HepG2 (cell line): ENCODE measurements at regions not wholly inside any gene's neighbourhood (a gene's known extent, or its start where the extent isn't known, plus 50 kb on each side); places are given as distances from the start of the nearest gene placed in this dataset.
A peak's percentile ranks its signal among the peaks of the same experiment; 100 is the strongest.
"Not testable (repeated sequence)": the region's sequence is repeated elsewhere in the genome, so short reads cannot be mapped to it uniquely, and the experiment has no call there.

Experiments
- ATAC-seq: fragments of 200-7000 bp; cut with Tn5 transposase; 3 replicates; pipeline ENCODE4 v1.9.1; 2020; ENCODE audit warnings: mild to moderate bottlenecking, moderate library complexity
- BruUV-seq: library from RNA; stranded (reverse); fragments of 400-500 nt; replicated peaks from 2 replicates; lab custom pipeline; 2021; lab: Mats Ljungman, UMichigan
- CTCF ChIA-PET: fragments of 300-600 bp; formaldehyde crosslinking; extraction: SDS; loops from one replicate; lab custom pipeline; 2021; ENCODE audit warnings: low total read pairs, inconsistent platforms, low intra/inter-chr PET ratio; lab: Yijun Ruan, JAX
- POLR2A ChIA-PET: fragments of 350-600 bp; sonication (Branson Sonifier 250); formaldehyde crosslinking; loops from one replicate; lab custom pipeline; 2020; ENCODE audit warnings: antibody characterized with exemption, inconsistent platforms; lab: Yijun Ruan, JAX
- DNase-seq: peaks from one replicate; pipeline ENCODE4 v3.0.0-alpha.2; 2015; ENCODE audit warnings: low spot score
- FAIRE-seq: peaks from 3 replicates; lab custom pipeline; 2011; peaks lifted over from hg19 to GRCh38; lab: Jason Lieb, UNC
- H2AFZ ChIP-seq: one replicate; pipeline ENCODE4 v1.6.1; 2011; ENCODE audit warnings: low read length, inconsistent platforms
- H3K27ac ChIP-seq: fragments of 300-600 bp; 3 replicates; pipeline ENCODE4 v1.8.0; 2011; ENCODE audit warnings: mixed run types, mild to moderate bottlenecking, mixed read lengths, low read length, inconsistent platforms; ENCODE audit not compliant: insufficient read depth; ENCODE audit errors: extremely low read length
- H3K27me3 ChIP-seq, 2 experiments: fragments of 200-600 bp in 1 of 2; 2 replicates in 1 of 2; 3 replicates in 1 of 2; pipeline versions ENCODE4 v1.6.0 to v1.8.0; 2011; ENCODE audit warnings: low read length in 2 of 2, mild to moderate bottlenecking in 2 of 2, moderate library complexity in 2 of 2, inconsistent platforms in 1 of 2; ENCODE audit not compliant: insufficient read depth in 2 of 2, control insufficient read depth in 1 of 2
- H3K36me3 ChIP-seq, 2 experiments: fragments of 200-600 bp in 1 of 2; replicated peaks in 1 of 2; 2 replicates in 1 of 2; 3 replicates in 1 of 2; pipeline versions ENCODE4 v1.5.1 to v1.8.0; 2011; ENCODE audit warnings: low read length in 2 of 2, inconsistent platforms in 1 of 2; ENCODE audit not compliant: insufficient read depth in 2 of 2, control insufficient read depth in 1 of 2
- H3K4me1 ChIP-seq: 2 replicates; pipeline ENCODE4 v1.5.1; 2012; ENCODE audit warnings: low read length, inconsistent platforms; ENCODE audit not compliant: insufficient read depth
- H3K4me2 ChIP-seq: 2 replicates; pipeline ENCODE4 v1.6.0; 2011; ENCODE audit warnings: low read depth, low read length, inconsistent platforms
- H3K4me3 ChIP-seq, 3 experiments: fragments of 200-600 bp in 1 of 3; sonication (generic), shearing (Covaris generic) in 1 of 3; replicated peaks in 1 of 3; 2 replicates each; pipeline ENCODE4 v1.5.1; 2011 to 2016; ENCODE audit warnings: low read length in 3 of 3, inconsistent platforms in 2 of 3, low read depth in 2 of 3, mild to moderate bottlenecking in 2 of 3, control low read depth in 1 of 3, mixed read lengths in 1 of 3; ENCODE audit not compliant: insufficient read depth in 1 of 3
- H3K79me2 ChIP-seq: one replicate; pipeline ENCODE4 v1.6.1; 2011; ENCODE audit warnings: low read length, inconsistent platforms; ENCODE audit not compliant: insufficient read depth
- H3K9ac ChIP-seq: 2 replicates; pipeline ENCODE4 v1.6.0; 2011; ENCODE audit warnings: mild to moderate bottlenecking, low read depth, low read length, inconsistent platforms; ENCODE audit not compliant: insufficient read depth
- H3K9me3 ChIP-seq: 2 replicates; pipeline ENCODE4 v1.5.1; 2012; ENCODE audit warnings: mild to moderate bottlenecking, low read length
- H4K20me1 ChIP-seq: 2 replicates; pipeline ENCODE4 v1.6.0; 2011; ENCODE audit warnings: inconsistent platforms, mild to moderate bottlenecking, low read length, moderate library complexity; ENCODE audit not compliant: insufficient read depth
- FOXA1 ChIP-seq, 2 experiments: fragments of 450-650 bp in 1 of 2; sonication (generic) in 1 of 2; formaldehyde crosslinking in 1 of 2; IDR thresholded peaks; 2 replicates each; pipeline versions ENCODE4 v1.4.0 to v1.6.1; 2016 to 2020; ENCODE audit warnings: missing genetic modification reagents in 1 of 2
- TBX3 ChIP-seq: fragments of 450-650 bp; IDR thresholded peaks from 2 replicates; pipeline ENCODE4 v1.6.1; 2017; ENCODE audit warnings: antibody characterized with exemption, mild to moderate bottlenecking, inconsistent platforms, borderline replicate concordance
- WGBS: methylation state at CpG from one replicate; pipeline ENCODE4 v1.1.6; 2017; ENCODE audit warnings: low lambda C conversion rate; 5-methylcytosine and 5-hydroxymethylcytosine counted together
- in situ Hi-C: cut with HindIII; loops from 2 replicates; pipeline ENCODE4 v1.10.0; 2017; ENCODE audit warnings: low pct_unique_long_range_greater_than_20kb; ENCODE audit not compliant: extremely low pct_ligation_motif_present
- intact Hi-C: fragments of 100-400 bp; cut with micrococcal nuclease; formaldehyde crosslinking; loops from one replicate; pipeline ENCODE4 v1.10.0; 2022; ENCODE audit not compliant: unreplicated experiment

- H3K36me3 ChIP-seq; H2AFZ ChIP-seq; in situ Hi-C loops; BruUV-seq; FAIRE-seq; H3K4me3 ChIP-seq; intact Hi-C loops; DNase-seq; ATAC-seq; H3K27me3 ChIP-seq; H3K4me1 ChIP-seq; H3K4me2 ChIP-seq; CTCF ChIA-PET; H3K9ac ChIP-seq; H3K27ac ChIP-seq; POLR2A ChIA-PET; H3K79me2 ChIP-seq; H4K20me1 ChIP-seq; TF ChIP-seq FOXA1 (CRISPR knock-in tag; IDR thresholded peaks at IDR 0.05): not testable (repeated sequence)
- TF ChIP-seq FOXA1 (IDR thresholded peaks at IDR 0.05) = 0 out of 2 replicates have a peak, but pooled peaks have one; percentile 4
- TF ChIP-seq TBX3 = peak; percentile 21; the same call in 1 of the 2 replicates
- WGBS = 1% methylated on average over 3 of the region's 3 CpGs
- H3K9me3 ChIP-seq = peaks cover 79% of the 10 kb centered on the region
These were observed 176.2 kb upstream of the TPTE start for GRCh38 chr21:10345178-10345612.

GRCh38 chr21:10346249-10346648 lies 175.1 kb upstream of the TPTE start:
- ATAC-seq, H3K27ac ChIP-seq, H4K20me1 ChIP-seq, H3K79me2 ChIP-seq, H2AFZ ChIP-seq, H3K4me3 ChIP-seq, H3K9ac ChIP-seq, DNase-seq, CTCF ChIA-PET, in situ Hi-C loops, H3K27me3 ChIP-seq, FAIRE-seq, H3K36me3 ChIP-seq, POLR2A ChIA-PET, H3K4me2 ChIP-seq, intact Hi-C loops, H3K4me1 ChIP-seq, BruUV-seq: not testable (repeated sequence)
- peaks cover 76% of the 10 kb centered on the region for H3K9me3 ChIP-seq
- WGBS = 9% methylated on average over 5 of the region's 5 CpGs
